ENCODE measurements at regions not wholly inside any gene's neighbourhood (a gene's known extent, or its start where the extent isn't known, plus 50 kb on each side); places are given as distances from the start of the nearest gene placed in this dataset.

- H3K4me1 ChIP-seq = no peaks in the 10 kb centered on the region
- DNase-seq (no peak), ATAC-seq (no peak)
- H3K27ac ChIP-seq = no peak overlapping the region
- H3K36me3 ChIP-seq = no peaks in the 10 kb centered on the region
- no peak overlapping the region for H3K4me3 ChIP-seq
- TF ChIP-seq CTCF (IDR thresholded peaks at IDR 0.05) = no peak
- no peak for TF ChIP-seq POLR2A (IDR thresholded peaks at IDR 0.05)
- H3K9me3 ChIP-seq = no peaks in the 10 kb centered on the region
- H3K27me3 ChIP-seq = peaks cover 0 to 17% (median 0%) of the 10 kb centered on the region in 9 donors
- intact Hi-C loops (cut with DNase I) = no loop called here
- WGBS, 4 donors = 81 to 95% (median 90%) methylated on average over 6 of the region's 6 CpGs
These were observed 105.2 kb upstream of the CTBP2 start for GRCh38 chr10:125265579-125265955.

- intact Hi-C loops (cut with DNase I) = no loop called here
- 67 to 75% (median 71%) methylated on average over 13 of the region's 13 CpGs for WGBS, 4 donors
- H3K27me3 ChIP-seq = peaks cover 0 to 13% (median 0%) of the 10 kb centered on the region in 9 donors
- ATAC-seq (no peak), DNase-seq (no peak)
- no peak overlapping the region for H3K27ac ChIP-seq
- no peaks in the 10 kb centered on the region for H3K36me3 ChIP-seq
- no peak for TF ChIP-seq CTCF (IDR thresholded peaks at IDR 0.05)
- no peak for TF ChIP-seq POLR2A (IDR thresholded peaks at IDR 0.05)
- H3K4me1 ChIP-seq = no peaks in the 10 kb centered on the region
- H3K9me3 ChIP-seq = no peaks in the 10 kb centered on the region
- no peak overlapping the region for H3K4me3 ChIP-seq
These were observed 104.6 kb upstream of the CTBP2 start for GRCh38 chr10:125264757-125265578.

GRCh38 chr10:125264091-125264490 is 103.7 kb upstream of the CTBP2 start:
- DNase-seq (no peak), ATAC-seq (no peak)
- H3K4me3 ChIP-seq = no peak overlapping the region
- intact Hi-C loops (cut with DNase I) = no loop called here
- no peaks in the 10 kb centered on the region for H3K4me1 ChIP-seq
- no peaks in the 10 kb centered on the region for H3K9me3 ChIP-seq
- H3K27me3 ChIP-seq = peaks cover 0 to 8% (median 0%) of the 10 kb centered on the region in 9 donors
- no peak overlapping the region for H3K27ac ChIP-seq
- WGBS, 4 donors = 83 to 91% (median 88%) methylated on average over 1 of the region's 1 CpG
- TF ChIP-seq POLR2A (IDR thresholded peaks at IDR 0.05) = no peak
- TF ChIP-seq CTCF (IDR thresholded peaks at IDR 0.05) = no peak
- H3K36me3 ChIP-seq = no peaks in the 10 kb centered on the region

GRCh38 chr10:125263551-125263950 is 103.2 kb upstream of the CTBP2 start:
- Histone ChIP-seq H3K9me3 (no peaks in the 10 kb centered on the region), H3K27ac (no peak overlapping the region), H3K4me1 (no peaks in the 10 kb centered on the region), H3K4me3 (no peak overlapping the region), H3K27me3 (peaks cover 0 to 8% (median 0%) of the 10 kb centered on the region in 9 donors), H3K36me3 (no peaks in the 10 kb centered on the region)
- WGBS, 4 donors = 69 to 72% (median 70%) methylated on average over 7 of the region's 7 CpGs
- TF ChIP-seq POLR2A (IDR thresholded peaks at IDR 0.05) (no peak), CTCF (IDR thresholded peaks at IDR 0.05) (no peak)
- intact Hi-C loops (cut with DNase I) = no loop called here
- DNase-seq (no peak), ATAC-seq (no peak)
